ENCODE measurements at regions not wholly inside any gene's neighbourhood (a gene's known extent, or its start where the extent isn't known, plus 50 kb on each side); places are given as distances from the start of the nearest gene placed in this dataset.

DNA sequence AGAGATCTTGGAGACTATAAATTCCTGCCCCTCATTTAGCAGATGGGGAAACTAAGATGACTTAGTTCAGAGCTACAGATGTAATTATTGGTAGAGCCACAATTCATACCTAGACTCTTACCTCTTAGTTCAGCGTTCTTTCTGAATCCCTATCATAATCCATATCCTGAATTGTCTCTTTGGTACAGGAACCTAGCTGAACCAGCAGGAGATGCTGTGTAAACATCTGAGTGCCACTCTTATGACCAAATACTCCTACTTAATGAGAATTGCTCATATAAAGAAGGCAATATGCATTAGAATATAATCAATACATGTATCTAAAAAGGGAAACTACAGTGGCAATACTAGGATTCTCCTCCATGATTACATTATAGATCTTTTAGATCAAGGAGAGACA, 459.0 kb downstream of the SIPA1L2 start:
- no peak overlapping the region for H3K23ac ChIP-seq (ENCODE audit: low read depth, low read length)
- no TSS peak for BruUV-seq (replicated peaks)
- H3K36me3 ChIP-seq (ENCODE audit: control insufficient read depth, insufficient read depth, low read length) = no peaks in the 10 kb centered on the region
- H3K4me1 ChIP-seq (ENCODE audit: control insufficient read depth, insufficient read depth, low read length) = no peaks in the 10 kb centered on the region
- ATAC-seq (ENCODE audit: low read depth) = no peak
- dilution Hi-C loops (cut with HindIII; ENCODE audit: low sequenced_read_pairs, unreplicated experiment) (no loop called here), in situ Hi-C loops (cut with MboI; ENCODE audit: low sequenced_read_pairs) (loop anchor here (25.0 kb wide), 1 partner anchor 466 kb away; the partner anchor contains the start of gene SIPA1L2), intact Hi-C loops (cut with micrococcal nuclease) (no loop called here)
- H4K91ac ChIP-seq (ENCODE audit: insufficient read depth, low read depth, low read length) = no peak overlapping the region
- POLR2A ChIA-PET (ENCODE audit: unreplicated experiment) = no interaction called here
- no peak overlapping the region for H2BK15ac ChIP-seq (ENCODE audit: low read depth, low read length)
- no peak overlapping the region for H3K14ac ChIP-seq (replicated peaks; ENCODE audit: low read depth, low read length)
- H3K27me3 ChIP-seq (ENCODE audit: control insufficient read depth, insufficient read depth, low read length) = peaks cover 2% of the 10 kb centered on the region; the same call in 1 of the 2 replicates
- no peak overlapping the region for H2AK5ac ChIP-seq (ENCODE audit: low read depth, low read length)
- no peak for DNase-seq
- TF ChIP-seq BHLHE40 (IDR thresholded peaks at IDR 0.05; ENCODE audit: low read depth, low read length) (no peak), MAFK (IDR thresholded peaks at IDR 0.05; ENCODE audit: low read depth, low read length) (no peak), FOS (IDR thresholded peaks at IDR 0.05; ENCODE audit: low read depth, low read length) (no peak), CEBPB (IDR thresholded peaks at IDR 0.05; ENCODE audit: low read depth, low read length) (no peak), CHD1 (IDR thresholded peaks at IDR 0.05; ENCODE audit: low read depth, low read length) (no peak)
- TF ChIP-seq, protein P1, sequence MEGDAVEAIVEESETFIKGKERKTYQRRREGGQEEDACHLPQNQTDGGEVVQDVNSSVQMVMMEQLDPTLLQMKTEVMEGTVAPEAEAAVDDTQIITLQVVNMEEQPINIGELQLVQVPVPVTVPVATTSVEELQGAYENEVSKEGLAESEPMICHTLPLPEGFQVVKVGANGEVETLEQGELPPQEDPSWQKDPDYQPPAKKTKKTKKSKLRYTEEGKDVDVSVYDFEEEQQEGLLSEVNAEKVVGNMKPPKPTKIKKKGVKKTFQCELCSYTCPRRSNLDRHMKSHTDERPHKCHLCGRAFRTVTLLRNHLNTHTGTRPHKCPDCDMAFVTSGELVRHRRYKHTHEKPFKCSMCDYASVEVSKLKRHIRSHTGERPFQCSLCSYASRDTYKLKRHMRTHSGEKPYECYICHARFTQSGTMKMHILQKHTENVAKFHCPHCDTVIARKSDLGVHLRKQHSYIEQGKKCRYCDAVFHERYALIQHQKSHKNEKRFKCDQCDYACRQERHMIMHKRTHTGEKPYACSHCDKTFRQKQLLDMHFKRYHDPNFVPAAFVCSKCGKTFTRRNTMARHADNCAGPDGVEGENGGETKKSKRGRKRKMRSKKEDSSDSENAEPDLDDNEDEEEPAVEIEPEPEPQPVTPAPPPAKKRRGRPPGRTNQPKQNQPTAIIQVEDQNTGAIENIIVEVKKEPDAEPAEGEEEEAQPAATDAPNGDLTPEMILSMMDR (conservative IDR thresholded peaks at IDR 0.05; ENCODE audit: low read depth, low read length) = 0 out of 2 replicates have a peak, but pooled peaks have one; percentile 12
- TF ChIP-seq, protein P2, sequence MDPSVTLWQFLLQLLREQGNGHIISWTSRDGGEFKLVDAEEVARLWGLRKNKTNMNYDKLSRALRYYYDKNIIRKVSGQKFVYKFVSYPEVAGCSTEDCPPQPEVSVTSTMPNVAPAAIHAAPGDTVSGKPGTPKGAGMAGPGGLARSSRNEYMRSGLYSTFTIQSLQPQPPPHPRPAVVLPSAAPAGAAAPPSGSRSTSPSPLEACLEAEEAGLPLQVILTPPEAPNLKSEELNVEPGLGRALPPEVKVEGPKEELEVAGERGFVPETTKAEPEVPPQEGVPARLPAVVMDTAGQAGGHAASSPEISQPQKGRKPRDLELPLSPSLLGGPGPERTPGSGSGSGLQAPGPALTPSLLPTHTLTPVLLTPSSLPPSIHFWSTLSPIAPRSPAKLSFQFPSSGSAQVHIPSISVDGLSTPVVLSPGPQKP (IDR thresholded peaks at IDR 0.05; ENCODE audit: borderline replicate concordance, low read depth, low read length) = no peak
- H3K27ac ChIP-seq (ENCODE audit: insufficient read depth, low read length) = no peak overlapping the region
- CTCF ChIA-PET = interaction anchor here (1.1 kb wide), 1 partner anchor 10 kb away, joined by 3 read pairs; no protein-coding TSS in a partner anchor
- H3K4me3 ChIP-seq (ENCODE audit: insufficient read depth, low read depth, low read length) = no peak overlapping the region
- no CpG with 5 or more reads among the region's 1 CpG for WGBS, 2 experiments (ENCODE audit: extremely low coverage in 2 of 2, insufficient read length in 1 of 2)
- no peak overlapping the region for H2BK5ac ChIP-seq (ENCODE audit: low read depth, low read length, poor library complexity, severe bottlenecking)
- H3K4ac ChIP-seq (ENCODE audit: low read depth, low read length) = no peak overlapping the region
- H4K5ac ChIP-seq (ENCODE audit: low read depth, low read length) = no peak overlapping the region
- no peaks in the 10 kb centered on the region for H3K9me1 ChIP-seq (ENCODE audit: insufficient read depth, low read length)
- no peak overlapping the region for H3K9ac ChIP-seq (ENCODE audit: low read depth, low read length)
- H4K8ac ChIP-seq (ENCODE audit: low read depth in 2 of 2, low read length in 2 of 2) = no peak overlapping the region
- no peak overlapping the region for H2BK20ac ChIP-seq (ENCODE audit: low read depth, low read length)
- H3K79me1 ChIP-seq (ENCODE audit: low read depth in 1 of 2, low read length in 2 of 2) = no peaks in the 10 kb centered on the region
- H4K20me1 ChIP-seq (ENCODE audit: insufficient read depth, low read length) = no peaks in the 10 kb centered on the region
- no peak overlapping the region for H2BK120ac ChIP-seq (ENCODE audit: low read depth, low read length)
- H2AK9ac ChIP-seq (replicated peaks; ENCODE audit: low read depth, low read length, poor library complexity) = no peak overlapping the region
- no peak overlapping the region for H2AFZ ChIP-seq (replicated peaks; ENCODE audit: low read length, poor library complexity)
- no peak overlapping the region for H3K18ac ChIP-seq (ENCODE audit: low read depth, low read length)
- H3K4me2 ChIP-seq (ENCODE audit: low read depth, low read length) = no peak overlapping the region
- H3K9me3 ChIP-seq (ENCODE audit: control insufficient read depth, insufficient read depth, low read length) = no peaks in the 10 kb centered on the region
- H3K56ac ChIP-seq (ENCODE audit: extremely low read depth, insufficient read depth, low read length) = no peak overlapping the region

Data from IMR-90 (cell line).